NCI-H2227 treated with DMSO at 0.1 percent for 48 hours (cell line): ENCODE measurements at regions not wholly inside any gene's neighbourhood (a gene's known extent, or its start where the extent isn't known, plus 50 kb on each side); places are given as distances from the start of the nearest gene placed in this dataset.

Experiments used
- DNase-seq: peaks from one replicate; lab custom pipeline; 2025; lab: John Stamatoyannopoulos, UW

- DNase-seq = no peak
These were observed 188.2 kb downstream of the PLPP3 start for GRCh38 chr1:56390934-56391731.

- DNase-seq = no peak
These were observed 189.0 kb downstream of the PLPP3 start for GRCh38 chr1:56390232-56390867.

GRCh38 chr1:56389813-56390212, 189.6 kb downstream of the PLPP3 start:
- no peak for DNase-seq

- no peak for DNase-seq
These were observed 192.2 kb downstream of the PLPP3 start for GRCh38 chr1:56387071-56387740.

GRCh38 chr1:56385314-56385713, 194.0 kb downstream of the PLPP3 start:
- no peak for DNase-seq

- DNase-seq = no peak
These were observed 196.4 kb downstream of the PLPP3 start for GRCh38 chr1:56382929-56383328.

GRCh38 chr1:56380531-56380930, 198.8 kb downstream of the PLPP3 start:
- no peak for DNase-seq

- DNase-seq = no peak
These were observed 200.9 kb downstream of the PLPP3 start for GRCh38 chr1:56378341-56379070.

- DNase-seq = no peak
These were observed 201.9 kb downstream of the PLPP3 start for GRCh38 chr1:56377431-56377830.

- peak; percentile 21 for DNase-seq
These were observed 203.0 kb downstream of the PLPP3 start for GRCh38 chr1:56376188-56376984.

- DNase-seq = no peak
These were observed 204.0 kb downstream of the PLPP3 start for GRCh38 chr1:56375326-56375804.

- no peak for DNase-seq
These were observed 205.1 kb downstream of the PLPP3 start for GRCh38 chr1:56374026-56374974.

- no peak for DNase-seq
These were observed 208.8 kb downstream of the PLPP3 start for GRCh38 chr1:56370513-56370912.

- no peak for DNase-seq
These were observed 216.2 kb downstream of the PLPP3 start for GRCh38 chr1:56363007-56363770.

GRCh38 chr1:56360021-56360420, 219.3 kb downstream of the PLPP3 start:
- DNase-seq = no peak

- no peak for DNase-seq
These were observed 220.3 kb downstream of the PLPP3 start for GRCh38 chr1:56359056-56359455.

GRCh38 chr1:56357927-56358690, 221.3 kb downstream of the PLPP3 start:
- DNase-seq = no peak

GRCh38 chr1:56356376-56356990, 222.9 kb downstream of the PLPP3 start:
- no peak for DNase-seq
